A673 (cell line): ENCODE measurements at regions not wholly inside any gene's neighbourhood (a gene's known extent, or its start where the extent isn't known, plus 50 kb on each side); places are given as distances from the start of the nearest gene placed in this dataset.

ENCODE experiments used
- BruUV-seq: library from RNA; stranded (reverse); fragments of 400-500 nt; replicated peaks from 2 replicates; lab custom pipeline; 2021; lab: Mats Ljungman, UMichigan
- CTCF ChIA-PET: fragments of 300-600 bp; sonication (Branson Sonifier 250); formaldehyde crosslinking; loops from one replicate; lab custom pipeline; 2022; ENCODE audit warnings: antibody characterized with exemption; lab: Charles Lee
- POLR2A ChIA-PET: fragments of 300-600 bp; sonication (Branson Sonifier 250); formaldehyde crosslinking; loops from one replicate; lab custom pipeline; 2022; ENCODE audit warnings: antibody characterized with exemption; ENCODE audit not compliant: low non-redundant PET; lab: Charles Lee
- DNase-seq: peaks from one replicate; pipeline ENCODE4 v3.0.0-alpha.2; 2015; ENCODE audit warnings: low spot score
- H3K27ac ChIP-seq: fragments of 200-600 bp; sonication (generic); 2 replicates; pipeline ENCODE4 v1.5.1; 2016; ENCODE audit warnings: mixed run types, low read depth, mild to moderate bottlenecking, mixed read lengths, antibody characterized with exemption, low read length; ENCODE audit not compliant: poor library complexity, severe bottlenecking
- H3K27me3 ChIP-seq: fragments of 200-600 bp; sonication (generic); replicated peaks from 2 replicates; pipeline ENCODE4 v1.6.1; 2017; ENCODE audit warnings: mixed run types, low read depth, mild to moderate bottlenecking, mixed read lengths, antibody characterized with exemption, low read length; ENCODE audit not compliant: insufficient read depth, poor library complexity
- H3K36me3 ChIP-seq: fragments of 200-600 bp; sonication (generic); 2 replicates; pipeline ENCODE4 v1.6.1; 2016; ENCODE audit warnings: mixed run types, mild to moderate bottlenecking, mixed read lengths, antibody characterized with exemption, low read length; ENCODE audit not compliant: insufficient read depth, poor library complexity, severe bottlenecking
- H3K4me1 ChIP-seq: fragments of 200-600 bp; sonication (generic); 2 replicates; pipeline ENCODE4 v1.6.1; 2017; ENCODE audit warnings: mixed run types, mild to moderate bottlenecking, mixed read lengths, antibody characterized with exemption, low read length; ENCODE audit not compliant: insufficient read depth, poor library complexity, severe bottlenecking
- H3K4me3 ChIP-seq: fragments of 200-600 bp; sonication (generic); 2 replicates; pipeline ENCODE4 v1.5.1; 2016; ENCODE audit warnings: low read depth, mixed run types, mild to moderate bottlenecking, mixed read lengths, low read length; ENCODE audit not compliant: poor library complexity, severe bottlenecking
- H3K9me3 ChIP-seq: fragments of 200-600 bp; sonication (generic); 2 replicates; pipeline ENCODE4 v1.6.1; 2016; ENCODE audit warnings: mixed run types, low read depth, mild to moderate bottlenecking, mixed read lengths, antibody characterized with exemption, low read length; ENCODE audit not compliant: poor library complexity, severe bottlenecking
- CTCF ChIP-seq: fragments of 300-800, 200-600 bp; sonication (generic); conservative IDR thresholded peaks from 2 replicates; pipeline ENCODE4 v1.5.1; 2017; ENCODE audit warnings: low read depth, mild to moderate bottlenecking, antibody characterized with exemption, low read length, moderate library complexity, mixed read lengths
- EZH2 ChIP-seq: fragments of 200-600 bp; sonication (generic); IDR thresholded peaks from 2 replicates; pipeline ENCODE4 v1.6.1; 2017; ENCODE audit warnings: borderline replicate concordance, low read depth, mild to moderate bottlenecking, mixed read lengths, antibody characterized with exemption, low read length; ENCODE audit not compliant: poor library complexity, severe bottlenecking
- intact Hi-C: fragments of 100-400 bp; cut with micrococcal nuclease; formaldehyde crosslinking; loops from one replicate; pipeline ENCODE4 v1.10.0; 2022; ENCODE audit not compliant: unreplicated experiment

DNA sequence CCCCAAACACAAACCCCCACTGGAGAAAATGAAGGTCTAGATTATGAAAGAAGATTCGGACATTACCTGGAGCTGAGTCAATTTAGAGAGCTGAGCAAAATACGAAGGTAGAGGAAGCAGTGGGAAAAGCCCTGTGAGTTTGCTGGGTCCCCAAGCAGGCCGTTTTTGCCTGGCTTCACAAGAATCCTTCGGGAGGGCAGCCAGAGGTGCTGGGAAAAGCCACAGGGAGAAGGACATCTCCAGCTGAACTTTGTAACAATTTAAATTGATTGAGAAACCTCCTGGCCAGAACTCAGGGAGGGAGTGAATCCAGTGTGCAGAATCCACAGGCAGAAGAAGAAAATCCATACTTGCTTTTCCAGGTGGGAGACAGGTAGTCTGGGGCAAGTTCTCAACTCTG lies 319.1 kb upstream of the CT83 start:
- H3K36me3 ChIP-seq = no peaks in the 10 kb centered on the region
- no TSS peak for BruUV-seq
- H3K27ac ChIP-seq = no peak overlapping the region
- no peaks in the 10 kb centered on the region for H3K4me1 ChIP-seq
- intact Hi-C loops = no loop called here
- H3K9me3 ChIP-seq = no peaks in the 10 kb centered on the region
- TF ChIP-seq EZH2 = no peak
- no peak overlapping the region for H3K4me3 ChIP-seq
- ChIA-PET CTCF (no interaction called here), POLR2A (no interaction called here)
- H3K27me3 ChIP-seq = no peaks in the 10 kb centered on the region
- no peak for DNase-seq

DNA sequence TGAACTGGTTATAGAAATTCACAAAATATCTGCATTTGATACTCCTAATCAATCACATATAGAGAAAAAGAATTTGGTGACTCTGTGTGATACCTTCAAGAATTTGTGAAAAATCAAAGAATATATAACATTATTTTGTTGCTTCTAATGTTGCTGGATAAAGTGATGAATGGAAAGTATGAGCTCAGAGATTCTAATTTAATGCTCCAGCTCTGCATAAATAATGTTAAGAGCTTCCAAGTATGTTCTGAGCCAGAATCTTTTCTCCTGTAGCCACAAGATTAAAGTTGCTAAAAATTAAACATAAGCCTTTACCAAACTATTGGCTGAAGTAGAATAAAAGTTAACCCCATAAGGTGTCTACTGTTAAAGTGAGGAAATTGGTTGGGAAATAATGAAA lies 294.7 kb upstream of the CT83 start:
- DNase-seq = no peak
- CTCF ChIA-PET = no interaction called here
- Histone ChIP-seq H3K27me3 (no peaks in the 10 kb centered on the region), H3K27ac (no peak overlapping the region), H3K4me3 (no peak overlapping the region), H3K36me3 (no peaks in the 10 kb centered on the region), H3K9me3 (peaks cover 4% of the 10 kb centered on the region), H3K4me1 (no peaks in the 10 kb centered on the region)
- no TSS peak for BruUV-seq
- TF ChIP-seq CTCF (no peak), EZH2 (no peak)
- intact Hi-C loops = no loop called here
- POLR2A ChIA-PET = no interaction called here

DNA sequence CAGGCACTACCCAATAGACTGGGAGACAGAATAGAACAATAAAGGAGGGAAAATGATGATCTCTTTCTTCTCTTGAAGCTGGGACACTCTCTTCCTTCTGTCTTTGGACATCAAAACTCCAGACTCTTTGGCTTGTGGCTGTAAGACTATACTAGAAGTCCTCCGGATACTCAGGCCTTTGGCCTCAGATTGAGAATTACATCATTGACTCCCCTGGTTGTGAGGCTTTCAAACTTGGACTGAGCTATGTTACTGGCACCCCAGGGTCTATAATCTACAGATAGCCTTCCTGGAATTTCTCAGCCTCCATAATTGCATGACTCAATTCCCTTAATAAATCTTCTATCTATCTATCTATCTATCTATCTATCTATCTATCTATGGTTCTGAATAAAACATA lies 294.2 kb upstream of the CT83 start:
- TF ChIP-seq CTCF (no peak), EZH2 (no peak)
- POLR2A ChIA-PET = no interaction called here
- Histone ChIP-seq H3K27ac (no peak overlapping the region), H3K9me3 (peaks cover 4% of the 10 kb centered on the region), H3K4me1 (no peaks in the 10 kb centered on the region), H3K36me3 (no peaks in the 10 kb centered on the region), H3K4me3 (no peak overlapping the region), H3K27me3 (no peaks in the 10 kb centered on the region)
- CTCF ChIA-PET = no interaction called here
- DNase-seq = no peak
- intact Hi-C loops = no loop called here
- no TSS peak for BruUV-seq

DNA sequence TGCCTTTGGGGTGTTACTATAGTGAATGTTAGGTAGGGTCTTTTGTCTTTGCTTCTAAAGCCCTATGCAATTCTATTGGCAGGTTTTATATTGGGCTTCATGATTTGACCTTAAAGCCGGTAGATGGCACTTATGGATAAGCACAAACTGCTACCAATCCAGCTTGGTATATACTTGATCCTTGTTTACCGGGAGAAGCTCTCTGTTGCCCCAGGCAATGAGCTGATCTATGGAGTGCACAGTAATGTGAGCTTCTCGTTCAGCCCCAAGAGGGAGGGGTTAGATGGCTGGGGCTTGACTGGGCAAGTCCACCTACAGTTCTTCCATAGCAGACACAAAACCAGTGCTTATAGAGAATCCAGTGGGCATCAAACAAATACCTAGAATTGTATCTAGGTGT lies 287.2 kb upstream of the CT83 start:
- no peaks in the 10 kb centered on the region for H3K4me1 ChIP-seq
- CTCF ChIA-PET = no interaction called here
- no peak for DNase-seq
- no peak overlapping the region for H3K4me3 ChIP-seq
- no peaks in the 10 kb centered on the region for H3K36me3 ChIP-seq
- intact Hi-C loops = no loop called here
- no peaks in the 10 kb centered on the region for H3K27me3 ChIP-seq
- no TSS peak for BruUV-seq
- no peaks in the 10 kb centered on the region for H3K9me3 ChIP-seq
- H3K27ac ChIP-seq = no peak overlapping the region
- TF ChIP-seq CTCF = no peak
- no peak for TF ChIP-seq EZH2
- POLR2A ChIA-PET = no interaction called here
